ENCODE measurements at regions not wholly inside any gene's neighbourhood (a gene's known extent, or its start where the extent isn't known, plus 50 kb on each side); places are given as distances from the start of the nearest gene placed in this dataset.
"Not testable (repeated sequence)": the region's sequence is repeated elsewhere in the genome, so short reads cannot be mapped to it uniquely, and the experiment has no call there.

- WGBS, 2 donors, result 74 to 75% methylated on average over 4 of the region's 4 CpGs
- H3K9me3 ChIP-seq, result no peaks in the 10 kb centered on the region
- no peaks in the 10 kb centered on the region for H3K27me3 ChIP-seq
- H3K4me1 ChIP-seq, result no peaks in the 10 kb centered on the region
- no peak overlapping the region for H3K4me3 ChIP-seq
- no peak for DNase-seq (ENCODE audit: low spot score in 2 of 2)
- H3K27ac ChIP-seq, result no peak overlapping the region
- no peaks in the 10 kb centered on the region for H3K36me3 ChIP-seq
- TF ChIP-seq EP300 (IDR thresholded peaks at IDR 0.05) (no peak), CTCF (IDR thresholded peaks at IDR 0.05) (no peak), POLR2A (IDR thresholded peaks at IDR 0.05) (no peak)
Measured at GRCh38 chr1:195663549-195664280, 944.5 kb downstream of the KCNT2 start.

- H3K27ac ChIP-seq, result no peak overlapping the region
- H3K9me3 ChIP-seq, result no peaks in the 10 kb centered on the region
- H3K4me3 ChIP-seq, result no peak overlapping the region
- TF ChIP-seq POLR2A (IDR thresholded peaks at IDR 0.05), result no peak
- H3K27me3 ChIP-seq, result no peaks in the 10 kb centered on the region
- H3K4me1 ChIP-seq, result no peaks in the 10 kb centered on the region
- WGBS, 2 donors, result 73 to 84% methylated on average over 1 of the region's 1 CpG
- no peak for DNase-seq (ENCODE audit: low spot score in 2 of 2)
- H3K36me3 ChIP-seq, result no peaks in the 10 kb centered on the region
Measured at GRCh38 chr1:195656780-195657179, 951.5 kb downstream of the KCNT2 start.

- H3K36me3 ChIP-seq; H3K9me3 ChIP-seq; H3K27ac ChIP-seq; H3K27me3 ChIP-seq; H3K4me3 ChIP-seq; H3K4me1 ChIP-seq; DNase-seq (ENCODE audit: low spot score in 2 of 2): not testable (repeated sequence)
- WGBS, 2 donors, result 95 to 96% methylated on average over 2 of the region's 2 CpGs
Measured at GRCh38 chr1:195648875-195649274, 959.4 kb downstream of the KCNT2 start.

- DNase-seq (ENCODE audit: low spot score in 2 of 2), result no peak
- TF ChIP-seq POLR2A (IDR thresholded peaks at IDR 0.05) (no peak), CTCF (IDR thresholded peaks at IDR 0.05) (no peak), EP300 (IDR thresholded peaks at IDR 0.05) (no peak)
- H3K36me3 ChIP-seq, result no peaks in the 10 kb centered on the region
- H3K9me3 ChIP-seq, result no peaks in the 10 kb centered on the region
- no peaks in the 10 kb centered on the region for H3K4me1 ChIP-seq
- no peak overlapping the region for H3K27ac ChIP-seq
- H3K27me3 ChIP-seq, result no peaks in the 10 kb centered on the region
- no peak overlapping the region for H3K4me3 ChIP-seq
- WGBS, 2 donors, result 46 to 49% methylated on average over 5 of the region's 5 CpGs
Measured at GRCh38 chr1:195637539-195637938, 970.7 kb downstream of the KCNT2 start.

- DNase-seq (ENCODE audit: low spot score in 2 of 2), result no peak
- TF ChIP-seq POLR2A (IDR thresholded peaks at IDR 0.05) (no peak), EP300 (IDR thresholded peaks at IDR 0.05) (no peak), CTCF (IDR thresholded peaks at IDR 0.05) (no peak)
- H3K9me3 ChIP-seq, result peaks cover 0 to 10% (median 0%) of the 10 kb centered on the region in 4 donors
- WGBS, 2 donors, result 78 to 81% methylated on average over 3 of the region's 3 CpGs
- H3K4me1 ChIP-seq, result no peaks in the 10 kb centered on the region
- no peak overlapping the region for H3K4me3 ChIP-seq
- H3K27me3 ChIP-seq, result no peaks in the 10 kb centered on the region
- H3K27ac ChIP-seq, result no peak overlapping the region
- H3K36me3 ChIP-seq, result no peaks in the 10 kb centered on the region
Measured at GRCh38 chr1:195618287-195618686, 990.0 kb downstream of the KCNT2 start.

GRCh38 chr1:195617106-195617505 lies 991.1 kb downstream of the KCNT2 start:
- 74 to 76% methylated on average over 2 of the region's 2 CpGs for WGBS, 2 donors
- no peaks in the 10 kb centered on the region for H3K4me1 ChIP-seq
- TF ChIP-seq EP300 (IDR thresholded peaks at IDR 0.05) (no peak), CTCF (IDR thresholded peaks at IDR 0.05) (no peak), POLR2A (IDR thresholded peaks at IDR 0.05) (no peak)

More at GRCh38 chr1:195617106-195617505, 991.1 kb downstream of the KCNT2 start:
- H3K4me3 ChIP-seq, result no peak overlapping the region
- H3K36me3 ChIP-seq, result no peaks in the 10 kb centered on the region
- H3K9me3 ChIP-seq, result peaks cover 0 to 9% (median 0%) of the 10 kb centered on the region in 4 donors
- H3K27me3 ChIP-seq, result no peaks in the 10 kb centered on the region
- no peak overlapping the region for H3K27ac ChIP-seq
- DNase-seq (ENCODE audit: low spot score in 2 of 2), result no peak
